Right renal cortex interstitium (tissue), 3 donors: ENCODE measurements at regions not wholly inside any gene's neighbourhood (a gene's known extent, or its start where the extent isn't known, plus 50 kb on each side); places are given as distances from the start of the nearest gene placed in this dataset.

Source experiments
- DNase-seq, 3 donors: peaks; one replicate each; pipeline ENCODE4 v3.0.0-alpha.2; 2013; ENCODE audit warnings: low read depth in 3 of 3, low spot score in 2 of 3

DNA sequence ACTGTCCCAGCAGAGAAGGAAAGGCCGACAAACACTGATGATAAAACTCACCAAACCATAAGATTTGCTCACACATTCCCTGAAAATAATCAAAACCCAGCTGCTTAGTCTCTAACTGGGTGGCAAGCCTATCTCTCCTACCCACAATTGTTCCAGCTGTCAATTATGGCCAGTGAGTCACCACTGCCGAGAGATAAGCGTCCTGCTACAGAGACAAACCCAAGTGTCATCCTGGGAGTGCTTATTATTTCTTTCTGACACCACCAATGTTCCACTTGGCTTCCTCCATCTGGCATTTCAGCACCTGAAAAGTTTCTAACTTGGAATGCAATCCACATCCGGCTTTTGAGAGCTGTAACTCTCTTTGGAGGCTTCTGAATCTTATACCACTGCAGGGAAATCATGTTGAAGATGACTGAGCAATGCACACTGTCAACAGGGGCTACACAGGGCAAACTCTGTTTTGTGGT, 51.5 kb upstream of the VAV3 start:
- no peak for DNase-seq
